HEK293 (cell line): ENCODE measurements at regions not wholly inside any gene's neighbourhood (a gene's known extent, or its start where the extent isn't known, plus 50 kb on each side); places are given as distances from the start of the nearest gene placed in this dataset.

ENCODE experiments used
- YY1 ChIP-seq: fragments of 450-650 bp; formaldehyde crosslinking; IDR thresholded peaks from 2 replicates; pipeline ENCODE4 v1.5.1; 2018; ENCODE audit warnings: missing biosample characterization, missing genetic modification characterization
- ZNF146 ChIP-seq: fragments of 450-650 bp; formaldehyde crosslinking; IDR thresholded peaks from 2 replicates; pipeline ENCODE4 v1.5.1; 2016; ENCODE audit warnings: missing biosample characterization, missing genetic modification characterization
- ZNF266 ChIP-seq: fragments of 450-650 bp; formaldehyde crosslinking; IDR thresholded peaks from 2 replicates; pipeline ENCODE4 v1.5.1; 2016; ENCODE audit warnings: missing biosample characterization, missing genetic modification characterization, low read depth
- ZNF311 ChIP-seq: fragments of 450-650 bp; formaldehyde crosslinking; IDR thresholded peaks from 2 replicates; pipeline ENCODE4 v1.5.1; 2017; ENCODE audit warnings: missing biosample characterization, missing genetic modification characterization, borderline replicate concordance
- ZNF791 ChIP-seq: fragments of 450-650 bp; formaldehyde crosslinking; IDR thresholded peaks from 2 replicates; pipeline ENCODE4 v1.5.1; 2016; ENCODE audit warnings: missing biosample characterization, missing genetic modification characterization
- TF ChIP-seq, protein P1 (sequence below): fragments of 450-650 bp; formaldehyde crosslinking; IDR thresholded peaks from 2 replicates; pipeline ENCODE4 v1.5.1; 2016; ENCODE audit warnings: missing biosample characterization, missing genetic modification characterization
- TF ChIP-seq, protein P2 (sequence below): fragments of 450-650 bp; formaldehyde crosslinking; IDR thresholded peaks from 2 replicates; pipeline ENCODE4 v1.5.1; 2016; ENCODE audit warnings: missing biosample characterization, missing genetic modification characterization

DNA sequence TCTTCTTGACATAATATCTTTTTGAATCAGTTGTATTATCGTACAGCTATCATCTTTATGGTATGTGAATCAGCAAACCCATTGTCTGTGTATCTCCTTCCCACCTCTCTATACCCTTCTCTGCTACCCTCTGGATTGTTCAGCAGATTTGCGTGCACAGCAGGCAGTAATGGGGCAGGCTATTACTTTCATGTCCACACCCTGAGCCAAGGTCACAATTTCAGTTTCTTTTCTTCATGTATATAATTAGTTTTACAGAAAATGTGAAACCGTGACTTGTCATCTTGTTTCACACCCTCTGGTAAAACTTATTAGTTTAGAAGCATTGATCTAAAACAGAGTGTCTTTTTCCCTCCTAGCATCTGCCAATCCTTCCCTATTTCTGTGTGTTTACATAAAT lies 770.4 kb upstream of the SEMA6D start:
- TF ChIP-seq, protein P1, sequence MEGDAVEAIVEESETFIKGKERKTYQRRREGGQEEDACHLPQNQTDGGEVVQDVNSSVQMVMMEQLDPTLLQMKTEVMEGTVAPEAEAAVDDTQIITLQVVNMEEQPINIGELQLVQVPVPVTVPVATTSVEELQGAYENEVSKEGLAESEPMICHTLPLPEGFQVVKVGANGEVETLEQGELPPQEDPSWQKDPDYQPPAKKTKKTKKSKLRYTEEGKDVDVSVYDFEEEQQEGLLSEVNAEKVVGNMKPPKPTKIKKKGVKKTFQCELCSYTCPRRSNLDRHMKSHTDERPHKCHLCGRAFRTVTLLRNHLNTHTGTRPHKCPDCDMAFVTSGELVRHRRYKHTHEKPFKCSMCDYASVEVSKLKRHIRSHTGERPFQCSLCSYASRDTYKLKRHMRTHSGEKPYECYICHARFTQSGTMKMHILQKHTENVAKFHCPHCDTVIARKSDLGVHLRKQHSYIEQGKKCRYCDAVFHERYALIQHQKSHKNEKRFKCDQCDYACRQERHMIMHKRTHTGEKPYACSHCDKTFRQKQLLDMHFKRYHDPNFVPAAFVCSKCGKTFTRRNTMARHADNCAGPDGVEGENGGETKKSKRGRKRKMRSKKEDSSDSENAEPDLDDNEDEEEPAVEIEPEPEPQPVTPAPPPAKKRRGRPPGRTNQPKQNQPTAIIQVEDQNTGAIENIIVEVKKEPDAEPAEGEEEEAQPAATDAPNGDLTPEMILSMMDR (tag by site-specific recombination), result no peak
- TF ChIP-seq, protein P2, sequence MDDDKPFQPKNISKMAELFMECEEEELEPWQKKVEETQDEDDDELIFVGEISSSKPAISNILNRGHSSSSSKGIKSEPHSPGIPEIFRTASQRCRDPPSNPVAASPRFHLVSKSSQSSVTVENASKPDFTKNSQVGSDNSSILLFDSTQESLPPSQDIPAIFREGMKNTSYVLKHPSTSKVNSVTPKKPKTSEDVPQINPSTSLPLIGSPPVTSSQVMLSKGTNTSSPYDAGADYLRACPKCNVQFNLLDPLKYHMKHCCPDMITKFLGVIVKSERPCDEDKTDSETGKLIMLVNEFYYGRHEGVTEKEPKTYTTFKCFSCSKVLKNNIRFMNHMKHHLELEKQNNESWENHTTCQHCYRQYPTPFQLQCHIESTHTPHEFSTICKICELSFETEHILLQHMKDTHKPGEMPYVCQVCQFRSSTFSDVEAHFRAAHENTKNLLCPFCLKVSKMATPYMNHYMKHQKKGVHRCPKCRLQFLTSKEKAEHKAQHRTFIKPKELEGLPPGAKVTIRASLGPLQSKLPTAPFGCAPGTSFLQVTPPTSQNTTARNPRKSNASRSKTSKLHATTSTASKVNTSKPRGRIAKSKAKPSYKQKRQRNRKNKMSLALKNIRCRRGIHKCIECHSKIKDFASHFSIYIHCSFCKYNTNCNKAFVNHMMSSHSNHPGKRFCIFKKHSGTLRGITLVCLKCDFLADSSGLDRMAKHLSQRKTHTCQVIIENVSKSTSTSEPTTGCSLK (tag by site-specific recombination), result no peak
- TF ChIP-seq ZNF311 (tag by site-specific recombination), result no peak
- TF ChIP-seq YY1 (tag by site-specific recombination), result no peak
- no peak for TF ChIP-seq ZNF266
- no peak for TF ChIP-seq ZNF146 (tag by site-specific recombination)
- TF ChIP-seq ZNF791 (tag by site-specific recombination), result no peak
